ENCODE measurements at regions not wholly inside any gene's neighbourhood (a gene's known extent, or its start where the extent isn't known, plus 50 kb on each side); places are given as distances from the start of the nearest gene placed in this dataset.

DNA sequence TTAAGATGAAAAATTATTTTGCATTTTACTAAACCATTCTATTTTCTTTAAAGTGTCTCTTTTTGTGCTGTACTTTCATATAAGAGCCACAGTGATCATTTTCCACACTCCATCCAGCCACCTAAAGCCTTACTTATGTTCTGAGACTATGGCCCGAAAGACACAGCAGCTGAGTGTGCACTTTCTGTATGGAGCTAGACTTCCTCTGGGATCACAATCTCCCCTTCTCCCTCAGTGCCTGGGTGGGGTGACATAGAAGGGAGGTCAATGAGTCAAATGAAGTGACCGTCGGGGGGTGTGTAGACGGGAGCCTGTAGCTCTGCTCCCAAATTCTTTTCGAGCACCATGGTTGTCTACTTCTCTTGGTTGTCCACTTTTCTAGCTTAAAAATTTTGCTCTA, 97.8 kb upstream of the ARL4C start:
- TF ChIP-seq, protein P1, sequence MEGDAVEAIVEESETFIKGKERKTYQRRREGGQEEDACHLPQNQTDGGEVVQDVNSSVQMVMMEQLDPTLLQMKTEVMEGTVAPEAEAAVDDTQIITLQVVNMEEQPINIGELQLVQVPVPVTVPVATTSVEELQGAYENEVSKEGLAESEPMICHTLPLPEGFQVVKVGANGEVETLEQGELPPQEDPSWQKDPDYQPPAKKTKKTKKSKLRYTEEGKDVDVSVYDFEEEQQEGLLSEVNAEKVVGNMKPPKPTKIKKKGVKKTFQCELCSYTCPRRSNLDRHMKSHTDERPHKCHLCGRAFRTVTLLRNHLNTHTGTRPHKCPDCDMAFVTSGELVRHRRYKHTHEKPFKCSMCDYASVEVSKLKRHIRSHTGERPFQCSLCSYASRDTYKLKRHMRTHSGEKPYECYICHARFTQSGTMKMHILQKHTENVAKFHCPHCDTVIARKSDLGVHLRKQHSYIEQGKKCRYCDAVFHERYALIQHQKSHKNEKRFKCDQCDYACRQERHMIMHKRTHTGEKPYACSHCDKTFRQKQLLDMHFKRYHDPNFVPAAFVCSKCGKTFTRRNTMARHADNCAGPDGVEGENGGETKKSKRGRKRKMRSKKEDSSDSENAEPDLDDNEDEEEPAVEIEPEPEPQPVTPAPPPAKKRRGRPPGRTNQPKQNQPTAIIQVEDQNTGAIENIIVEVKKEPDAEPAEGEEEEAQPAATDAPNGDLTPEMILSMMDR (IDR thresholded peaks at IDR 0.05; ENCODE audit: borderline replicate concordance, extremely low read depth, low read length, poor library complexity, severe bottlenecking), result no peak
- no peak for TF ChIP-seq EZH2 (IDR thresholded peaks at IDR 0.05; ENCODE audit: borderline replicate concordance, low read depth, low read length, severe bottlenecking)

All from DND-41 (cell line).